ENCODE measurements at regions not wholly inside any gene's neighbourhood (a gene's known extent, or its start where the extent isn't known, plus 50 kb on each side); places are given as distances from the start of the nearest gene placed in this dataset.
"Not testable (repeated sequence)": the region's sequence is repeated elsewhere in the genome, so short reads cannot be mapped to it uniquely, and the experiment has no call there.

DNA sequence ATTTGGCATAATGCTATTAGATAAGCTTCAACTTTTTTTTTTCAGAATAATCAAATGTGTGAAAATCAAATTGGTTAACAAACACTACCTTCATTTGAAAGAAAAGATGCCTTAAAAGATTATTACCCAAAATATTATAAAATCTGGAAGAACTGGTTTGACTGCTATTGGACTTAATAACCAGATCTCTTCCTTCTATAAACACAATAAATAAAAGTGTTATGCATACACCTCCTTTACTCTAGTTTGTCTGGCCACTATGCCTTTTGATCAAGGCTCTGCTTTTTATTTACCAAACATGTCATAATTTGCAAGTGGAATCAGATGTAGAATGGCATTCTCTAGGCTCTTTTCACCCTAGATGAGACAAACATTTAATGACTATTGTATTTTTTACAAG lies 897.3 kb upstream of the EPHA5 start:
- no peak for DNase-seq

DNA sequence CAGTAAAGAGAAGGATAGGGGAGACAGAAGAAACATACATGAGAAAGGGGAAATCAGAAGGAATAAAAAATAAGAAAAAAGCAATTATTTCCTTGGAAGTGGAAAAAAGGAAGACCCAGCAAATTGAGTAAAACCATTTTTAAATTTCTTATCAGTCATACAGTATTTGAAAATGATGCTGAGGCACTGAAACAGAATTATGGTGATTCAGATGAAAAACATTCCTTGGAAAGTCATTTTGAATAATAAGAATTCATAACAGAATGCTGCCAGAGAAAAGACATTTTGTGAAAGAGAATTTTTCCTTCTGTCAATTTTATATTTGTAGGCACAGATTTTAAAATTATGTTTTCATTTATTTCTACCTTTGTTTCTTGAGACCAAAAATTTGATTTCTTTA lies 895.5 kb upstream of the EPHA5 start:
- no peak for DNase-seq

DNA sequence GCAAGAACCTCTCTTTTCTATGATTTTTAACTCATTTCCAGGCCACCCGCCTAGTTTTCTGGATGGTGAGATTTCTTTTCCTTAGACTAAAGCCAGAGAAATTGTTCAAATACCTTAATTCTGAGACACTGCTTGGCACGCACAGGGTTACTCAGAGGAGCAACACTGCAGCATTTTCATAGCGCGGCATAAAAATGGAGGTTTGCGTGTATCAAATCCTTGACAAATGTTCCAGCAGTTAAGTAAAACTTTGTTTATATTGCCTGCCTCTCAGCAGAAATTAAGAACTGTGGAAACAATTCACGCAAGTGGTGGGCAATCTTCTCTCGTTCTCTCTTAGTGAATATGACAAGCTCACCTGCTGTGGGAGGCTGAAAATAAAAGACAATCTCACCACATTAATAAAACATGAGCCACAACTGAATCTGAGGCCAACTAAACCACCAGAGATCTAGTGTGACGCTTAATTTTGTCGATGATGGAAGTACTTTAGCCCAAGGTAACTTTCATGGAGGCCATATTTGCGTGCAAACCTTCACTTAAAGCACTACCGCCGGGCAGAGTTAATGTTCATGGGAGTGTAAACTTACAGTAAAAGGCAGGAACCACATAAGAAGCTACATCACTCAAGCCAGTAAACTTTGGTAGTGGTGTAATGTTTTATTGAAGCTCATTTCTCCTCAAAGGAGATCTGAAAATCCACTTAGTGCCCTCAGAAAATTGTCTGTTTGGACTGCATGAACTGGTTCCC lies 894.8 kb upstream of the EPHA5 start:
- DNase-seq = no peak

DNA sequence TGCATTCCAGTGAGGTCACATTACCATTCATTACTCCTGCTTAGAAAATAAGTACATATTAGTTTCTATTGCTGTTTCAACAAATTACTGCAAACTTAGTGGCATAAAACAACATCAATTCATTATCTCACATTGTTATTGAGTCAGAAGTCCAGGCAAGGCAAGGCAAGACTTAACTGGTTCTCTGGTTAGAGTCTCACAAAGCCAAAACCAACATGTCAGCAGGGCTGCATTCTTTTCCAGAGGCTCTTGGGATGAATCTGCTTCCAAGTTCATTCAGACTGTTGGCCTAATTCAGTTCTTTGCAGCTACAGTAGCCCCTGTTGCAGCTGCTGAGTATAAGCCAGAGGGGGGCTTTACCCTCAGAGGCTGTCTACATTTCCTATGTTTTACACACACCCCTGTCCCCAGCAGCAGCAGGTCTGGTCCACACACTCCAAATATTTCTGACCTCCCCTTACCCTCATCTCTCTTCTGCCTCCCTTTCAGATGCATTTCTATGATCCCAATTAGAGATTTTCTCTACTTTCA lies 892.1 kb upstream of the EPHA5 start:
- no peak for DNase-seq

DNA sequence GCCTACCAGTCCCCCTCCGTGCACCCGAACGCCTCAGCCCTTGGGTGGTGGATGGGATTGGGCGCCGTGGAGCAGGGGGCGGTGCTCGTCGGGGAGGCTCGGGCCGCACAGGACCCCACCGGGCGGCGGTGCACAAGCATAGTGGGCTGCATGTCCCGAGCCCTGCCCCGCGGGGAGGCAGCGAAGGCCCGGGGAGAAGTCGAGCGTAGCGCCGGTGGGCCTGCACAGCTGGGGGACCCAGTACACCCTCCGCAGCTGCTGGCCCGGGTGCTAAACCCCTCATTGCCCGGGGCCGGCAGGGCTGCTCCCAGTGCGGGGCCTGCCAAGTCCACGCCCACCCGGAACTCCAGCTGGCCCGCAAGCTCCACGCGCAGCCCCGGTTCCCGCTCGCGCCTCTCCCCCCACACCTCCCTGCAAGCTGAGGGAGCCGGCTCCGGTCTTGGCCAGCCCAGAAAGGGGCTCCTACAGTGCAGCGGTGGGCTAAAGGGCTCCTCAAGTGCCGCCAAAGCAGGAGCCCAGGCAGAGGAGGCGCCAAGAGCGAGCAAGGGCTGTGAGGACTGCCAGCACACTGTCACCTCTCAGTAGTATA lies 891.3 kb upstream of the EPHA5 start:
- DNase-seq = not testable (repeated sequence)

DNA sequence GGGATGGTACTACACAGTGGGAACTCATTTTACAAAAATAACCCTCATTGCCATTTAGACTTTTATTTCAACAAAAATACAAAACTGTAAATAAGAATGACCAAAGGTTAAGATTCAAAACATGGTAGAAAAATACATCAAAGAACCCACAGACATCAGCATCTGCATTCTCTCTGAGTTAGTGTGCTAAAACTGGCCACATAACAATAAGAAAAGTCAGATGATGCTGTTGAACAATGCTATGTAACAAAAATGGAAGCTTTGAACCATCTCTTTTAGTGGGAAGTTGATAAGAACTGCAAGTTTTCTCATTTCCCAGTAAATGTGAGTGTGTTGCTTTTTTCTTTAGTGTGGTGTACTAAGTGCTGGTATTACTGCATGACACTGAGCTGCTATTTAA lies 888.4 kb upstream of the EPHA5 start:
- DNase-seq = no peak

DNA sequence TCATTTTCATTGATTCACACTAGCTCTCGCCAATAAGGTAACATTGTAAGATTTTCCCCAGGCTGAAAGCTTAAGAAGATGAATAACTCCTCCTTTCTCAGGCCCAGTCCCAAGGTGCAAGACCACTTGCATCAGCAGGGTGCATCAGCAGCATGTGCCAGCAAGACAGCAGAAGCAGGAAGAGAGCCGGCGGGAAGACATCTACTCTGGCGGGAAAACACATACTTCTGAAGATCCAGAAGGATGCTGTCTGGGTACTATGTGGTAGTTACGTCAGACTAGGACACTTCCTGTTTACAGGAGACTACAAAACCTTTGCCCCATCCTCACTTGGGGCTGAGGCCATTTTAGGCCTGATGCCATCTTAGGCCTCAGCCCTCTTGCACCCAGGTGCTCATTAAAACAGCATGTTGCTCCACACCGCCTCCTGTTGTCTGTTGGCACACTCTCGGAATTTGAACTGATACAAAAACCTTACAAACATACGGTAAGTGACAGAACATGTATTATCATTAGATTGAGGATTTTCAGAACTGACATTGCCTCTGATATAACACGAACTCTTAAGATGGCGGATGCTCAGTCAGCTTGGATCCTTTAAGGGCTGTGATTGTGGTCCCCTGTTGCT lies 886.5 kb upstream of the EPHA5 start:
- DNase-seq = no peak

DNA sequence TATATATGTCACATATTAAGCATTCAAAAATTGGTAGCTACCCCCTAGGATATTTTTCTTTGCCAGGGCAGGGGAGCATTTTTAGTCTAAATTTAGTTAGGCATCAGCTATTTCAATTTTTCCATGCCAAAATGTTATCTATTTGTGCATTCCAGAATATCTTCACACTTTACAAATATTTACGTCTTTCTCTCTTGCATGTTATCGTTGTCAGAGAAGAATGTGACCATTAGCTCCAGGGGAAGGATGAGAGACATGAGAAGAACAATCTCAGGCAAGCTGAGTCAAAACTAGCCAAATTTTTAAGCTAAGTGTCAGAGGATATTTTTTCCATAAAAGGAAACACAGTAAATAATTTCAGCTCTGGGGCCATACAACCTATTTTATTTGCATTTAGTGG lies 885.0 kb upstream of the EPHA5 start:
- no peak for DNase-seq

DNA sequence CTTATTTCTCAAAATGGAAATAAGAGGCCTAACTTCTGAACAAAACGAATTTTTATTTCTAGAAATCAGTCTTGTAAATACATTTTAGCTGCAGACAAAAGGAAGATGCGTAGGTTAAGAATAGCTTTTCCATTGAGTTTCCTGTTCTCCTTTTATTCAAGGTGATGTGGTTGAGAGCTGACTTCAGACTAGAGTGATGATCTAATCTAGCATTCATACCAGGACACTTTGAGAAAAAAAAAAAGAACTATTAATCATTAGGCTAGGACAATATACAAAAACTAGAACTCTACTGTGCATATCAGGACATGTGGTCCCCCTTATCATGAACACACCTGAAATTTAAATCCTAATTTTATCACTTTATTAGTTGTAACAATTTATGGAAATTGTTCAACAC lies 884.5 kb upstream of the EPHA5 start:
- DNase-seq = no peak

DNA sequence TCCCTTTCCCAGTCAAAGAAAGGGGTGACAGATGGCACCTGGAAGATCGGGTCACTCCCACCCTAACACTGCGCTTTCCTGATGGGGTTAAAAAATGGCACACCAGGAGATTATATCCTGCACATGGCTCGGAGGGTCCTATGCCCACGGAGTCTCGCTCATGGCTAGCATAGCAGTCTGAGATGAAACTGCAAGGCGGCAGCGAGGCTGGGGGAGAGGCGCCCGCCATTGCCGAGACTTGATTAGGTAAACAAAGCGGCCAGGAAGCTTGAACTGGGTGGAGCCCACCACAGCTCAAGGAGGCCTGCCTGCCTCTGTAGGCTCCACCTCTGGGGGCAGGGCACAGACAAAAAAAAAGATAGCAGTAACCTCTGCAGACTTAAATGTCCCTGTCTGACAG lies 875.0 kb upstream of the EPHA5 start:
- not testable (repeated sequence) for DNase-seq

DNA sequence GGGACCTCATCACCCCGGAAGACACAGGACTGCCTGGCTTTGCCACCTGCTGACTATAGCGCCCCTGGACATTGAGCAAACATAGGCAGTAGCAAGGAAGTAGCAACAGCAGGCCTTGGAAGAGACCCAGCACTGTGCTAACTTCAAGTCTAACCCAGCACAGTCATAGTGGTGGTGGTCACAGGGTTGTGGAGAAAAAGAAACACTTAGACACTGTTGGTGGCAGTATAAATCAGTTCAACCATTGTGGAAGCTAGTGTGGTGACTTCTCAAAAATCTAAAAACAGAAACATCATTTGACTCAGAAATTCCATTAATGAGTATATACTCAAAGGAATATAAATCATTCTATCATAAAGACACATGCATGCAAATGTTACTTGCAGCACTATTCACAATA lies 874.0 kb upstream of the EPHA5 start:
- no peak for DNase-seq

DNA sequence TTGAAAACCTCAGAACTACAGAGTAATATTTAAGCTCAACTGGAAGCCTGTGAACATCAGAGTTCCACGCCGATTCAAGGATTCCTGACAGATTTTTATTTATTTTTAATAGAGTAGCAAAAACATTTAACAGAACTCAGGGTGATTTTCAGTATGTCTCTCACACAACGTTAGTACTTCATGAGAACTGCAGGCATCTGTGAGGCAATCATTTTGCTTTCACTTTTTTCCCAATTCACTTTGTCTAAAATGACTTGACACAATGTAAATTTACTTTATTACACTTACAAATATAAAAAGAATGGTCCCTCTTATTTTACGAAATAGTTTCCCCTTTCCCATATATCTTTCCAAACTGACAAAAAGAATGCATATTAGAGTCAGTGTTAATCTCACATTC lies 869.5 kb upstream of the EPHA5 start:
- no peak for DNase-seq

DNA sequence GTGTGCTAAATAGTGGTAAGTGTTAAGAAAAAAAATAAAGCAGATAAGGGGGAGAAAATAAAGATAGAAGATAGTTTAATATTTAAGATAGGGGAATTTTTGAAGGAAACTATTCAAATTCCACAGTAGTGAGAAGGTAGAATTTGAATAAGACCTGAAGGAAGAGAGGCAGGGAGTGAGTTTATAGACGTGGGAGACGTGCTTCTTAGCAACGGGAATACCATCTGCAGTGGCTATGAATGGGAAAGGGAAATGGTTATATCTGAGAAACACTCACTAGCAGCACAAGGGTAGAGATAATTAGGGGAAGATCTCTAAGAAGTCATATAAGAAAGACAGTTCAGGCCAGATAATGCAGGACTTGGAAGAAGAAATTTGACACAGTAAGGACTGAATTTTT lies 854.5 kb upstream of the EPHA5 start:
- no peak for DNase-seq

DNA sequence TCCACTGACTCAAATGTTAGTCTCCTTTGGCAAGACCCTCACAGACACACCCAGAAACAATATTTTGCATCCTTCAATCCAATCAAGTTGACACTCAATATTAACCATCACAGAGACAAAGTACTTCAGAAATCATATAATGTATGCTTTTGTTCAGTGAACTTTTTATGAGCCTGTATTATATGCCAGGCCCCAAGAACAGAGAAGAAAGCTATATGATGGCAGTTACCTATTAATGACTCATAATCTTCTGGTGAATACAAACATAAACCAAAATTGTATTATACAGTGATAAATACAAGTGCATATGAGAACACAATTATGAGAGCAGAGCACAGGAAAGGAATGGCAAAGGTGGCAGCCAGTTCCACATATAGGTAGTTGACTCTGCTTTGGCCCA lies 852.0 kb upstream of the EPHA5 start:
- DNase-seq = no peak

DNA sequence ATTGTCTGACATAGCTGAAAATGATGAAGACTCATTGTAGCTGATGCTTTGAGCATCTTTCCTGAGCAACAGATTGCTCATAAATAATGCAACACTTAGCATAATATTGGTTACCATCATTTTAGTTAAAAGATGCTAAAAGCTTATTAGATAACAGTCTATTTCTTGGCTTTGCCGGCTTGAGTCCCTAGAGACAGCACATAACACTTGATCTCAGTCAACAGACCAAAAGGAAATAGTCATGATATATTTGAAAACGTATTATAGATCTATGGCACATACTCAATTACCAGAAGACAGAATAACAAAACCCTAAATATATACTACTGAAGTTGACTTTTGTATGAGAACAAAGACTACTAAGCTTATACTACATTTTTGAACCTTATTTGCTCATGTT lies 846.7 kb upstream of the EPHA5 start:
- no peak for DNase-seq

DNA sequence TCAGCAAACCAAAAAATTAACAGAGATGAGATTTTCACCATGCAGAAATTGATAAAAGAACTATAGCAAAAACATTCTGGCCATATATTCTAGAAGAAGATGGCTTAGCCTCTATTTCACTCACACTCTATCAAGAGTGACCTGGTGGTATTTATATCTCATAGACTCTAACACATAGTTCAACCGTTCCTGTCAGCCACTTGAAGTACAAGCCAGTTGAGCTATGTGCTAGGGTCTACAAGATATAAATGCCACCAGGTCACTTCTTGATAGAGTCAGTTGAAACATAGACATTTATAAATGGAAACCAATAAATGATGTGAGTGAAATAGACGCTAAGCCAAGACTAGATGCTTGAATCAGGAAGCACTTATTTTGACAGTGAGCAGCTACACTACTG lies 836.7 kb upstream of the EPHA5 start:
- DNase-seq = no peak

DNA sequence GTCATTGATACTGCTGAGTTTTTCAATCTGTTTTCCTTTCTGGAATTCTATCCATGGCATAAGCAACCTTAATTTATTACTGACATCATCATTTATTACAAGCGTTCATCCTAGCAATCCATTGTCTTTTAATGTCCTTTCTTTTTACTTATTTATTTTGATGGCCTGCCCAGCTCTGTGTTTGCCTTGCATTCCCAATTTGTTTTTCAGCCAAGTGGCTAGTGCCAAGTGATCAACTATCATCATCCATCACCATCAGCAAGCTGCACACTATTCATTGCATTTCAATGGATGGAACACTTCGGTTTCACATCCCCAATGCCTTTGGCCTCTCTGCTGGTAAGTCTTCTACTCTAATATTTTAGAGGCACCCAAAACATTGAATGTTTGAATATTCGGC lies 831.7 kb upstream of the EPHA5 start:
- no peak for DNase-seq

DNA sequence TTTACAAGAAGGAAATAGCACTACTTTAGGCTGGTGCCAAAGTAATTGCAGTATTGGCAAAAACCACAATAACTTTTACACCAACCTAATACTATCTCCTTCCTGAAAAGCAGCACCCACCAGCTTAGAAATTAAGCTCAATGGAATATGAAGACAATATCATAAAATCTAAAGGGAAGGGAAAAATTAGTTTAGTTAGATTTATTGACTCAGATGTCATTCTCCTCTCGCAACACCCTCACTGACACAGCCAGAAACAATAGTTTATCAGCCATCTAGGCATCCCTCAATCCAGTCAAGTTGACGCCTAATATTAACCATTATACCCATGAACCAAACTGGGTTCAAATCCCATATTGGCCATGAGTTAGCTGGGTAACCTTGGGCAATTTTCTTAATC lies 820.4 kb upstream of the EPHA5 start:
- DNase-seq = no peak

DNA sequence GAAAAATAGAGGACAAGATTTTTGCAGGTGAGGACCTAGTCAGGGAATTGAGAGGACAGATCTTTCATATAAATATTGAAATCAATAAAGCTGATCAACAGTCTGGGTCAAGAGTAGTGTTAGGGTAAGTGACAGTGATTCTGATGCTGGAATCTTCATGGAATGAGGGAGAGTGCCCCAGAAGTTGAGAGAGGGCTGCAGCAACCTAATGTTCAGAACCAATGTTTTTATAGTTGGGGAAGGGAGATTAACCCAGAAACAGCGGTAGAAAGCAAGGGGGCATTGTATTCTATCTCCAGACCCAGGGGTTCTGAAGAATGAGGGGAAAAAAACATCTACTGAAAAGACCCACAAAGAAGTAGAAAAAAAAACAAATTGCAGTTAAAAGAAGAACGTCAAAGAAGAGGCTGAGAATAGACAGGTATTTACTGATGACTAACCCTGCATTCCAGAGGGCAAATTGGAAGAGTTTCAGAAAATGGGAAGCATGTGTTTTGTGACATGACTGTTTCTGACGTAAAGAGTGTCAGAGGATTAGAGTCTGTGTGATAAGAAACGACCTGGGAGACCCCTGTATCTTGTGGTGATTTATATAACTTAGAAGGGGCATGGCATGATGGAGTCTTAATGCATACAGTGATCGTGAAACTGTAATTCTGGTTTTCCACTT lies 819.6 kb upstream of the EPHA5 start:
- DNase-seq = no peak

DNA sequence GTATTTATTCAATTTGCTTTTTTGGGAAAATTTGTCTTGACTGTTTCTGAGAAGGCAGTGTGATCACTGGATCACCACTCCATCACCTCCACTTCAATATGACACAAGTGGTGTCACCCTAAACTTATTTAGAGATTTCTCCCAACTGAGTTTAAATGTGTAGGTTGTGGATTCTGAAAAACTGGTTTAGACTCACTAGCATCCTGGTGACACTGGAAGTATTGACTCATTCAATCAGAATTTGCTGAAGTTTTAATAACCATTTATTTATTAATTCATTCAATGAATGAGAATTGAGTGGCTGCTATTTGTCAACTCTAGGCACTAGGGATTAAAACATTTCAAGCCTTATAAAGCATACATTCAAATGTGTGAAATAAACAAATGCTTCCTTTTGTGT lies 819.1 kb upstream of the EPHA5 start:
- DNase-seq = no peak

DNA sequence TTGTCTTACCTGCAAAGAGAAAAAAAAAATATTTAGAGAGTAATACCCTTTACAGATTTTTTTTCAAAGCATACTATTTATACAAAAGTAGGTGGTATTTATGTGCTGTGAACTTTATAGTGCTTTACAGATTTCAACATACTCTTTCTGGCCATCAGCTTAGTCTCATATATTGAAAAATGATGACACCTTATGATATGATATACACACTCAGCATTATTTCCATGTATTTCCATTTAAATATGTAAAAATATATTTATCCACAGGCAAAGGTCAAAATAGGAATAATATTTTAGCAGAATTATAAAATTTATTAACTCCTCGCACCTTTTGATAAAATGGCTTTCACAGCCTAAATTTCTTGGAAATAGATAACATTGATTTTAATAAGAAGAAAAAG lies 815.8 kb upstream of the EPHA5 start:
- no peak for DNase-seq

DNA sequence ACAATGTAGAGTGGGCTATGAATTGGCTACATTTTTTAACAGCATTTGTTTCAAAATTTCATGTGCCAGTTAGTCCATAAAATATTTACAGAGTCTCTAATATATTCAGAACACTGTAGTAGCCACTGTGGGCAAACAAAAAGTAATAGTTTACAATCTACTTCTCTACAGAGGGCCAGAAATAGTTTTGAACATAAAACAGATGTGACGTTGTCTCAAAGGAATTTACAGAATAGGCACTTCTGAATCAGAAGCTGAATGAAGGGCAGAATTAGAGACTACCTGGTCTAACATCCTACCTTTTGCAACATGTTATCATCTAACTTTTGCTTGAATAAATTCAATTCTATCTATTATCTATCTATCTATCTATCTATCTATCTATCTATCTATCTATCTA lies 811.9 kb upstream of the EPHA5 start:
- DNase-seq = no peak

Measured in anterior cingulate cortex (tissue), 58 donors.